NCI-H1092 treated with DMSO at 0.1 percent for 48 hours (cell line): ENCODE measurements at regions not wholly inside any gene's neighbourhood (a gene's known extent, or its start where the extent isn't known, plus 50 kb on each side); places are given as distances from the start of the nearest gene placed in this dataset.

Source experiments
- DNase-seq: peaks from one replicate; lab custom pipeline; 2025; lab: John Stamatoyannopoulos, UW

DNA sequence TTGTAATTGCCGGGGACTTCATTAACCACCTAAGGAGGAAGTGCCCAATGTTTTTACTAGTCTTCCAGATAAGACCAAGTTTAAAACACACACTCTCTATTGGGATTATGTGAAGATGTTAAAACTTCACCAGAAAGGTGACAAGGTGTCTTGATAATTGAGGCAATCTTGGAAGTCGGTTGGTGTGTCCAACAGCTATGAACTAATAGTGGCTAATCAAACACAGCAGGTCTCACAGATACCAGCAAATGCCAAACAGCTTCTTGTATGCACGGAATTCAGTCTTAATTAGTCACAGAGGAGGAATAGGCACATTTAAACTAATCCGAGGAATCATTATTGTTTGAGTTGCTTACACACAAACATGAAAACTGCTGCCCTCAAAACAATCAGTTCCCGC is 214.5 kb downstream of the SEC61B start:
- no peak for DNase-seq

DNA sequence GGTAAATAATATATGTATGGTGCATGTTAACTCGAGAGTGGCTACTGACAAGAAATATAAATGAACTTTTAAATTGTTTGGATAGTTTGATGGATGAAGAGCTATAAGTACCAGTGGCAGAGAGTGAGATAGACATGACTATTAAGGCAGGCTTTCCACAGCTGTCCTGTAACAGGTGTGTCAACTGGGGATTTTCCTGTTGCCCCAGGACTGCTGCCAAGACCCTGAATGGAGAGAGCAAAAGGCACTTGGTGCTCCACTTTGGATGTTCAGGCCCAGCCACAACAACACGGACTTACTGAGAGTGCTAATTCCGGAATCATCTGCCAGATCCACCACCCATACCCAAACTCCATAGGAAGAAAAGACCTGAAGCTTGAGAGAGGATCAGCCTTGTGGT is 215.1 kb downstream of the SEC61B start:
- no peak for DNase-seq

DNA sequence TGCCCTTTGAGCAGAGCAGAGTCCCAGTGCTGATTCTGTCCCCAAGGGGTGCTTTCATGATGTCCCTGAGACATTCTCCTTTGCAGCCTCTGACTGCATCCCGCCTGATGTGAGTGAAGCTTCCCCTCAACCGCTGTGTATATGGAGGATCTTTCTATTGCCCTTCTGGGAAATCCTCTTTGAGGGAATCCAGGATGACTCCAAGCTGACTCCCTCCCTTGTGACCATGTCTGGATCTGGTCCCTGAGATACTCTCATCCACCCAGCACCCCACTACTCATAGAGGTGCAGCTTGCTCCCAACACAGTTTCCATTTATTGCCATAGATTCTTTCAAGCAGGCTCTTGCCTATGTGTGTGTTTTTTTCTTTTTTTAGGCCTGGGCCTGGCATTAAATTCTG is 216.5 kb downstream of the SEC61B start:
- no peak for DNase-seq

DNA sequence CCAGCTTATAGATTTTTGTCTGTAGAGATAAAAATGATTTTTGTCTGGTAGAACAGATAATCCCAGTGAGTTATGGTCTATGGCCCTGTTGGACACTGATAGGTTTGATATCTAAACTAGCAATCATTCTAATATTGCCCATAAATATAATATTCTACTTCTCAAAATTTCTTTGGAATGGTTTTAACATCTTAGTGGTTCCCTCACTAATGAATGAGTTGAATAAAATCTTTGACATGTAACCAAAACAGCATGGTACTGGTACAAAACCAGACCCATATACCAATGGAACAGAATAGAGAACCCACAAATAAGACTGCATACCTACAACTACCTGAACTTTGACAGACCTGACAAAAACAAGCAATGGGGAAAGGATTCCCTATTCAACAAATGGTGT is 219.7 kb downstream of the SEC61B start:
- no peak for DNase-seq

DNA sequence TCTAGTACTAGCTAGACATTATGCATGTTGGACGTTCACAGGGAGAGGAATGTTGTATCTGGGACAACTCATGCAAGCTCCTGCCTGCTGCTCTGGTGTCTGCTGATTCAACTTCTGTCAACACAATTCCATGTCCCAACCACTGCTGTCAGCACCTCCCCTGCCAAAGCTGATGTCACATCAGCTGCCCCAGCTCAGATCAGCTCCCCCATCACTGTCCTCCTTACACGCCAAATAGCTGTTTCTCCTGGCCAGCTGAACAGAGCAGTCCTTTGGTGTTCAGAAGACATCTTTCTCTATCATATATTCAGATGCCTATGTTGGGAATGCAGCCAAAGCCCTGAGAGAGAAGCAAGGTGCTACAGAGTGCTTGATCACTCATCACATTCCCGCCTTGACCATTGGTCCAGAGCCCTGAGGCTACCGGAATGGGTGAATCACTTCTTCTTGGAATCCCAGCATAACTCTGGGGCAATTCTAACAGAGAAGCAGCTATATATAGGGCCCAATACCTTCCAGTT is 223.3 kb downstream of the SEC61B start:
- DNase-seq = no peak

DNA sequence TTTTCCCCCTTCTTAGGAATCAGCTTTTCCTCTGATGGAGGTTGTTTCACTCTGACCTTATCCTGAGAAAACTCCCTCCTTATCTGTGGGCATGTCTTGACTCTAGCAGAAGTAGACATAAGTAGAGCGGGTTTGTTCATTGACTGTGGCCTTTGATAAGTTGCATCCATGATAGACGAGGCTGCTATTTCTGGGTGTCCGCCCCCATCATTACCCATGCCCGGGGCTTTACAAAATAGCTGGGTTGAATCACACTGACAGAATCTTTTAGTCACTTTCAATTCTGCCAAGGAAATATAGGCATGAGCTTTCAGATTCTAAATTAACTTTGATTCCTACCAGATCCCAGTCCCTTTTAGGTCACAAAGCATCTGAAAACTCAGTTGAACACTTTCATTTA is 223.8 kb downstream of the SEC61B start:
- no peak for DNase-seq

DNA sequence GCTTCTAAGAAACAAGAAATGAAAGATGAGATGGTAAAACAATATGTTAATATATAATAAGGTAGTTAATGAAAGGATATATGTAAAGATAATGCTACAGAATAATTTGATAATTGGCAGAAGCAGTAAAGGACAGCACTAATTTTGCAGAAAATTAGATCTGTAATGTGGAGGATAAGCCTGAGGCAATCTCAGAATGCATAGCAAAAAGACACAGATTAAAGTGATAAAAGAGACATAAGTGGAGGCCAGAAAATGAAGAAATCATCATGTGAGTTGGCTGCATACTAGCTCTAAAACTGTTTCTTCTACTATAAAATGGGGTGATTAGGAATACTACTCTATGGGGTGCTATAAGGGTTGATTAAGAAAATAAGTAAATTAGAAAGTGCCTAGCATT is 225.9 kb downstream of the SEC61B start:
- no peak for DNase-seq

DNA sequence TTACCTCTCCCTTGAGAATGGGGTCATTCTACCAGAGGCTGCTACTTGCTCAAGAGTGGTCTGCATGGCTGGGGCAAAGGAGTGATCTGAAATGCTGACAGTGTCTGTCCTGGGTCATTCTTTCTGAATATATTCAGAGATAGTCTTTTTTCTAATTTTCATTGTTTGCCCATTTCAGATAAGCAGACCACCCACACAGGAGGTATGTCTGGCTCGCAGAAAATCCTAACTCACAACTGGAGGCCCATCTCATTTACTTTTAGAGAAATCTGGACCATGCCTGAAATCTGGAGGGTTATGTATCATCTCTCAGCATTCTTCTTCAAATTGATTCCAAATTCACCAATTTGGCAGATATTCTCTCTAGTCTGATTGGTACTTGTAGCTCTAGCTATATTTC is 227.6 kb downstream of the SEC61B start:
- DNase-seq = no peak

DNA sequence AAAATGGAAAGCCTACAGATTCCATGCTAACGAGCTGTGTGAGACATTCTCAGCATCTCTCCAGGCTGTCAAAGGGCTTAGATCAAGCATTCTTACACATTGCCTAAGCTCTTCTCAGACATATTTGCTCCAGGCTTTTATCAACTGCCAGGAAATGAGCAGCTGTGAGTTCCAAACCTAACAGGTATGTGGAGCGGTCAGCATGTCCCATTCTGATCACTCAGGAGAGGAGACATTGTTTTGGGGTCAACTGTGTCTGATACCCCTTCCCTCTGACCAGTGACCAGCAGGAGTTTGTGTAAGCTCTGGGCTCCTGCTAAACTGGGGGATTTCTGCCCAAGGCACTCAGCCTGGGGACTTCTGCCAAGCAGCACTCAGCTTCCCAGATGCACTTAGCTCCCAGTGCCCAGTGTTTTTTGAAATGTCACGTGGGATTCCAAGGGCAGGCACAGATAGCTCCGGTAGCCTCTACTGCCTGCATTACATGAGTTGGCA is 229.1 kb downstream of the SEC61B start:
- DNase-seq = peak; percentile 47

DNA sequence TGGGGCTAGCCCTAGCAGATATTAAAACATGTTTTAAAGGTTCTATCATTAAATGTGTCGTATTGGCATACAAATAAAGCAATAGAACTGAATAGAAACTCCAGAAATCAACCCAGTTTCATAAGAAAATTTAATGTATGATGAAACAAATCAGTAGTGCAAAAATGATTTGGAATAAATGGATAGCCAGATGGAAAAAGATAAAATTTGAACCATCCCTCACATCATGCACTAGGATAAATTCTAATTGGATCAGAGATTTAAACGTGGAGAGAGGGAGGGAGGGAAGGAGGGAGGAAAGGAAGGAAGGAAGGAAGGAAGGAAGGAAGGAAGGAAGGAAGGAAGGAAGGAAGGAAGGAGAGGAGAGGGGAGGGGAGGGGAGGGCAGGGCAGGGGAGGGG is 235.3 kb downstream of the SEC61B start:
- no peak for DNase-seq

DNA sequence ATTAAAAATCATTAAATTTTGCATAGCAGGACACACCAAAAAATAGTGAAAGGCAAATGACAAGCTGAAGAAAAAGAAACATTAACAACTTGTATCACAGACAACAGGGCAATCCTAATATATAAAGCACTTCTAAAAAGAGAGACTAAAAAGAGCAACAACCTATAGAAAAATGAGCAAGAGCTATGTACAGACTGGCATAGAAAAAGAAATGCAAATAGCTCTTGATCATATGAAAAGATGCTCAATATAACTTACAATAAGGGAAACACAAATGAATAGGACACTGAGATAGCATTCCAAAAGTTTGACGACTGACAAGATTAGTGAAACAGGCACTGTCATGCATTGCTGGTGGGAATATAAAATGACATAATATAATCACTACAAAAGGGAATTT is 235.9 kb downstream of the SEC61B start:
- DNase-seq = no peak

DNA sequence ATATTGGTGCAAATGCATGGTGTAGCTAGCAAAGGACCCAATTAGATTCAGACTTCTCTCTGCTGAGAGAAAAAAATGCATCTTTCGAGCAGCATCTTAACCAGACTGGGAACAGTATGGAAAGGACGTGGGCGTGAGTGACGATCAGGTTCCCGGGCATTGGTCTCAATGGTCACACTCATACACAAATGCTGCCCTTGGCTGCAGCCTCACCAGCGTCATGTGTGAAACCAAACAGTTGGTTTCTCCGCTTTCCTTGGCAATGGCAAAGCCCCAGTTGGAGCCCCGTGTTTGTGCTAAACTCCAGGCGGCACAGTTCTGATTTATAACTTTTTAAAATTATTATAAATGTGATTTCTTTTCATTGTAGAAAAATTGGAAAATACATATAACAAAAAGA is 237.8 kb downstream of the SEC61B start:
- DNase-seq = no peak

DNA sequence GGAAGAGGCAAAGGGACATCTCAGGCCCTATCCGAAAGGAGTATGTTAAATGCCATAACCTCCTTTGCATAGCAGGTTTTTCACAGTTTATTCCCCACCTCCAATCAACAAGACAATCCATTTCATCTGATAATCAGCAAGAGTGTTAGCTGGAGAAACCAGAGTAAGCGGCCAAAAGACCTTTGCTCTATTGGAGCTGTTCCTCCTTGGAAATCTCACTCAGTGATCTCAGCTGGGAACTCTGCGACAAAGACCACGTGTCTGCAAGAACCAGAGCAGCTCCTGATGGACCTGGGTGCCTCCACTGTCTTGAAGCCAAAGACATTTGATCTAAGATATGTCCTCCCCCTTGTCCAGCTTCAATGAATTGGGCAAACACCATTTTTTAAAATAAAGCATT is 241.0 kb downstream of the SEC61B start:
- DNase-seq = no peak

DNA sequence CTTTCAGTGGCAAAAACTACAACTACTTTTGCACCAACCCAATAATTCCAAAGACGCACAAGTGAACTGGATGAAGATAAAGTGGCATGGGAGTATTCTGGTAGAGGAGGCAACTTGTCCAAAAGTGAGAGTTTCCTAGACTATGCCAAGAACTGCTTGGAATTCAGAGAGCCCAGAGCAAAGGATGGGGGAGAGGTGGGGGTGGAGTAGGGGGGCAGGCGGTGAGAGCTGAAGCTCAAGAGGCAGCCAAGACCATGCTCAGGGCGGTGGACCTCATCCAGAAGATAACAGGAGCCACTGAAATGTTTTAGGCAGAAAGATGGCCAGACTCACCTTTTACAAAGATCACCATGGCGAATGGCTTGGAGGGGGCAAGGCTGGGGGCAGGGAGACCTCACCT is 242.5 kb downstream of the SEC61B start:
- no peak for DNase-seq

DNA sequence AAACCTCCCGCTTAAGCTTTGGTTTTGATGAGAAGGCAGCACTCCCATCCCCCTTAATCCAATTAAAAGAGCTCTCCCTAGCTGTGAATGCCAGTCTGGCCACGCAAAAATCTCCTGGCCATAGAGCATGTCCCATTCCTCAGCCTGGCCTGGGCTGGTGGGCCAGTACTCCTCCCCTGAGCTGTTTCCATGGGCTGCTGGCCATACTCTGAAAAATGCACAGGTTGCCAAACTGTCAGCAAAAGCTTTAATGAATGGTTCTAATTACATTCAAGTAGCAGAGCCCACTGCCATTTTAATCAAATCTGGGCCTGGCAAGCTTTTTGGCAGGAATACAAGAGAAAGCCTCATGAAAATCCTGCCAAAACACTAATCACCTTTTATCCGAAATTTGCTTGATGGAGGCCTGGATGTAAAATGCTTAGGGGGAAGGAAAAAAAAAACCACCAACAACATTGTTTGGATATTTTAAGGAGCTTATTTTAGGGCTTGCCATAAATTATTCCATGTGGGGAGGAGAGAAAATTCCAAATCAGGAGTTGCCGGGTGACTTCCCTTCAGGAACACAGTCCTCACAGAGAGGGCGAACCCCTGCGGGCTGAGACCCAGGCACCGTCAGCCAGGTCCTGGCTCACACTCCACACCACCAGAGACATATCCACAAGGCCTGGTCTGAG is 243.3 kb downstream of the SEC61B start:
- peak; percentile 88 for DNase-seq

DNA sequence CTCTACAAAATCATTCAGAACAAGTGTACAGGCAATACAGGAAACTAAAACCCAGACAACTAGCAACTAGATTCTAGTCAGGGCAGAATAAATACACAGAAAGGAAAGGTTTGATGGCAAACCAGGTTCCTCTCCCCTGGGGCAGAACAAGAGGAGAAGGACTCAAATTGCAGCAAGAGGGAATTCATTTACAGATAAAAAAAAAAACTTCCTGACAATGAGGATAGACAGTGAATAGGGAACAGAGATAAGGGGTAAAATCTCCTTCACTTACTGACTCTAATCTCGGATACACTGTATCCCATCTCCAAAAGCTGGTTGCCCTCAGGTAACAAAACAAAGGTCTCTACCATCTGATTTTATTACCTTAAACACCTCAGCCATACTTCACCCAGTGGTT is 244.0 kb downstream of the SEC61B start:
- no peak for DNase-seq

DNA sequence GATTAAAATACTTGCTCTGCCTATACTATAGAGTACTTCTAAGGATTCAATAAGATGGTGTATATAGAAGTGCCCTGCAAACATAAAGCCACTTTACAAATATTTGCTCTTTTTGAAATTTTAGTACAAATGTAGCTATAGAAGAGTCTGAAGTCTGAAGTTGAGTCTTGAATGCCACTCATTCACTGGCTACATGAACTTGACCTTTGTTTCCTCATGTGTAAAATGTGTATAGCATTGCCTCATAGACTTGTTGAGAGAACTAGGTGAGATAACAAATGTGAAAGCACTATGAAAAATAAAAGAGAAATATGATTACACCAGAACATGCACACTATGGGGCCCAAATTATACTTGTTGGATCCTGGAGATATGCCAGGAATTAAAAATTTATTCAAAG is 244.7 kb downstream of the SEC61B start:
- DNase-seq = no peak

DNA sequence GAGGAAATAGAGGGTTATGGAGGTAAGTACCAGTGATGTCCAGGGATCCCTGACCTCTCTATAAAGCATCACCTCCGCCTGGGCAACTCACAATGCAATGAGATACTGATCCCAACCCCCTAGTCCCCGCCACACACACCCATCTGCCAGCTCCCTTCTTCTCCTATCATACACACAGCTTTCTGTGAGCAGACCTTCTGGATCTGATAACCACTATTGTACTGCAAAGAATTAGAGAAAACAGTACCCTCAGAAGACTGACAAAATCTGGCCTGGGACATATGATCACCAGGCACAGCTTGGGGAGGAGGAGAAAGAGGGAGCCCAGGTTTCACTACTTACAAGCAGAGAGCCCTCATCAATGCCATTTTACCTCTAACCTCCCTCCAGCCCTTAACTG is 249.0 kb downstream of the SEC61B start:
- DNase-seq = no peak

DNA sequence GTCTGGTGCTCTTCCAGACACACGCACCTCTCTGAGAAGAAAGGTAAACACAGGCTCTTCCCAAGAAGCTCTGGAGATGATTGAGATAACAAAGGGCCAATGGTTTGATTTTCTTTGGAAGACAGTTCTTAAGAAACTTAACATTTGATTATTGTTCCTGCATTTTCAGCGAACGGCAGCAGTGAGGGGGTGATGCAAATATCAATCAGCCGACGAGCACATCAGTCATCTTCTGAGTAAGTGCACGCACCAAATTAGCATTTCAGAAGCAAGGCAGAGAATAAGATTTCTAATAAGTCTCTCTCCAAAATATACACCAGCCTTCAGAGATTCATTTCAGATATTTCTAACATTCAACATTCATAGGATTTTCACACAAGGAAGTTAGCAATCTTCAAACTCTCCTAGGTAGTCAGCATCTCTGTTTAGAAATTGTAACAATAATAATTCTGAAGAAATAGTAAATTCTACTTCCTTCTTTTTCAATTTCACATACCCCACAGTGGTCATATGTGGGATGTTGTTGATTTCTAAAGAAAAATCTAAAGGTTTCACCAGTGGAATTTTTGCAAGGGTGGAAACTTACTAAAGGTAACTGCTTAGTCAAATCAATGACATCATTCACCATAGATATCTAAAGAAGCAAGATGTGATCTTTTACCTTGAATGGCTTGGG is 250.3 kb downstream of the SEC61B start:
- DNase-seq = no peak

DNA sequence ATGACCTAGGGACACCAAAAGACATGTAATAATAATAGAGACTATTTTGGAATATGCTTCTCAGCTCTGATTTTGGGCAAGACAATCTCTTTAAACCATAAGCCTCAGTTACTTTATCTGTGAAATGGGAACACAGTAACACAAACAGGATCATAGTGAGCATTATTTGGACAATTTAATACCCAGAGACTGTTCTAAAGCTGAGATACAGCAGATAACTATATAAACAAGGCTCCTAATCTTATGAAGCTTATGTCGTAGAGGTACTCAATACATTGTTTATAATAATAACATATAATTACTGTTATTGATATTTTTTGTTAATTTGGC is 250.8 kb downstream of the SEC61B start:
- DNase-seq = no peak

DNA sequence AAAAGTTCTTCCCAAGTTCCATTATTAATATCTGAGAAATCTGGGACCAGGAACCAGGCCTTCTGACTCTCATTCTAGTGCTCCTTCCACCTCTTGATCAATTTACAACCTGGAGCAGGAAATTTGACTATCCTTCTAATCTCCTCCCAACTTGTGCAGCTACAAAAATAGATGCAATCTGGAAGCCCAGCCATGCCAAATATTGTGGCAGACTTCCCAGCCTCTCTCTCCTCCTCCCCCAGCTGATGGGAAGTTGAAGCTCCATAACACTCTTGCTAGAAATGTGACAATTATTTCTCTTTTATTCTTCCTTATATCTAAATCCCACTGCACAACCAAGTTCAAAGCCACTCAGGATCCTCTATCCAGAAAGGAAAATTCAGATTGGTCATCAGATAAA is 252.1 kb downstream of the SEC61B start:
- no peak for DNase-seq

DNA sequence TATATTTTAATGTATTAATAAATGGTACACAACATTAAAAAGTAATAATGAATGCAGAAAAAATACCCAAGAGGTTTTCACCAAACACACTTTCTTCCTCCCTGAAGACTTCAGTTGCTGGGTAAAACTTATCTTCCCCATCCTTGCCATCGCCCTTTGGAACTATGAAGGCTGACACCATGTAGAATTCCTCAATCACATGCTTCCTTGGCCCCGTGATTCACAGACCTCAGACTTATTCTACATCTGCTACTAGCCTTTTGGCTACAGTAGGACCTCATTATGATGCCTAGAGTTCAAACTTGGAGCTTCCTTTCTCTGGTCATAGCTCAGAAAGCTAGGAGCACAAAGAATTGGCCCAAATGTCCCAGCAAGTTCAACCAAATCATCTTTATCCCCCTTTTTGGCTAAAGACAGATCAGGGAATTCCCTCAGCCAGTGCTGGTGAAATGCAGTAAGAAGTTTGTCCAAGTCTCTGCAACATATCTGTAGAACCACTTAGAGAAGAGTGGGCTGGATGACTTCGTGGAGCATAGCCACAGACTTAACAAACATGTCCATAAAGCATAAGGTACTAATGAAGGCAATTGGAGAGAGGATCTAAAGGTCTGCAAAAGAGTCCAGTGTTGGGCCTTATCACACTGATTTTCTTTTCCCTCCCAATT is 253.5 kb downstream of the SEC61B start:
- DNase-seq = no peak

DNA sequence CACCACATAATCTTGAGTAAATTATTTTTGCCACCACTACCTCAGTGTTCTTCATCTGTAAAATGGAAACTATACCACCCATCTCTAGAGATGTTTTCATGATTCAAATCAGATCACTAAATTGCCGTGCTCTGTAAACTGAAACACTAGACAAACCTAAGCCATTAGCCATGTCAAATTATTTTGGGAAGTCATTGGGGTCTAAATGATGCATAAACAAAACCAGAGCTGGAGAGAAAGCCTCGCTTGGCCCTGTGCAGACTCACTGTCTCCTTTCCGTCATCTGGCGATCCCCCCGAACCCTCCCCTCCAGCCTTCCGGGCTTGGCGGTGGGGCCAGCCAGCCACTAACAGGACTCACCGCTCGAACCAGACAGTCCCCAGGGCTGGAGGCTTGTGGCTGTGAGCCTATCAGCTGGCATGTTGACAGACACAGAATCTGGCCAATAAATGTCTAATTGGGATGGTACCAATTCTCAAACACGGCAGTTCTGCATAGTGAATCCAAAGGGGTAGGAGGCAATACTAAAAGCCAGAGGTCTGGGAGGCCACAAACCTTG is 256.5 kb downstream of the SEC61B start:
- no peak for DNase-seq
